ENCODE measurements at regions not wholly inside any gene's neighbourhood (a gene's known extent, or its start where the extent isn't known, plus 50 kb on each side); places are given as distances from the start of the nearest gene placed in this dataset.
"Not testable (repeated sequence)": the region's sequence is repeated elsewhere in the genome, so short reads cannot be mapped to it uniquely, and the experiment has no call there.

GRCh38 chr4:148643851-148644250 lies 201.6 kb upstream of the NR3C2 start:
- TF ChIP-seq CTCF (IDR thresholded peaks at IDR 0.05; ENCODE audit: insufficient read depth, low read length, poor library complexity, severe bottlenecking) = no peak
- no peak for DNase-seq (ENCODE audit: extremely low read depth, insufficient read length)
- H3K4me3 ChIP-seq (replicated peaks; ENCODE audit: low read depth, low read length) = no peak overlapping the region
- no peaks in the 10 kb centered on the region for H3K36me3 ChIP-seq (ENCODE audit: control insufficient read depth, insufficient read depth, low read length)
- no peaks in the 10 kb centered on the region for H3K27me3 ChIP-seq (replicated peaks; ENCODE audit: control insufficient read depth, insufficient read depth, low read length)

GRCh38 chr4:148642907-148643306 lies 200.7 kb upstream of the NR3C2 start:
- no peak for TF ChIP-seq CTCF (IDR thresholded peaks at IDR 0.05; ENCODE audit: insufficient read depth, low read length, poor library complexity, severe bottlenecking)
- Histone ChIP-seq H3K27me3 (replicated peaks; ENCODE audit: control insufficient read depth, insufficient read depth, low read length) (no peaks in the 10 kb centered on the region), H3K4me3 (replicated peaks; ENCODE audit: low read depth, low read length) (no peak overlapping the region), H3K36me3 (ENCODE audit: control insufficient read depth, insufficient read depth, low read length) (no peaks in the 10 kb centered on the region)
- no peak for DNase-seq (ENCODE audit: extremely low read depth, insufficient read length)

GRCh38 chr4:148638079-148638478 lies 195.9 kb upstream of the NR3C2 start:
- not testable (repeated sequence) for H3K27me3 ChIP-seq (replicated peaks; ENCODE audit: control insufficient read depth, insufficient read depth, low read length); H3K36me3 ChIP-seq (ENCODE audit: control insufficient read depth, insufficient read depth, low read length); DNase-seq (ENCODE audit: extremely low read depth, insufficient read length); H3K4me3 ChIP-seq (replicated peaks; ENCODE audit: low read depth, low read length)

GRCh38 chr4:148637453-148637852 lies 195.2 kb upstream of the NR3C2 start:
- H3K27me3 ChIP-seq (replicated peaks; ENCODE audit: control insufficient read depth, insufficient read depth, low read length); DNase-seq (ENCODE audit: extremely low read depth, insufficient read length); H3K4me3 ChIP-seq (replicated peaks; ENCODE audit: low read depth, low read length); H3K36me3 ChIP-seq (ENCODE audit: control insufficient read depth, insufficient read depth, low read length): not testable (repeated sequence)

GRCh38 chr4:148634476-148634875 lies 192.3 kb upstream of the NR3C2 start:
- H3K4me3 ChIP-seq (replicated peaks; ENCODE audit: low read depth, low read length) = no peak overlapping the region
- H3K27me3 ChIP-seq (replicated peaks; ENCODE audit: control insufficient read depth, insufficient read depth, low read length) = no peaks in the 10 kb centered on the region
- DNase-seq (ENCODE audit: extremely low read depth, insufficient read length) = no peak
- TF ChIP-seq CTCF (IDR thresholded peaks at IDR 0.05; ENCODE audit: insufficient read depth, low read length, poor library complexity, severe bottlenecking) = no peak
- H3K36me3 ChIP-seq (ENCODE audit: control insufficient read depth, insufficient read depth, low read length) = no peaks in the 10 kb centered on the region

- H3K27me3 ChIP-seq (replicated peaks; ENCODE audit: control insufficient read depth, insufficient read depth, low read length) = no peaks in the 10 kb centered on the region
- TF ChIP-seq CTCF (IDR thresholded peaks at IDR 0.05; ENCODE audit: insufficient read depth, low read length, poor library complexity, severe bottlenecking) = no peak
- DNase-seq (ENCODE audit: extremely low read depth, insufficient read length) = no peak
- no peak overlapping the region for H3K4me3 ChIP-seq (replicated peaks; ENCODE audit: low read depth, low read length)
- no peaks in the 10 kb centered on the region for H3K36me3 ChIP-seq (ENCODE audit: control insufficient read depth, insufficient read depth, low read length)
Observed at GRCh38 chr4:148633720-148634119, 191.5 kb upstream of the NR3C2 start.

GRCh38 chr4:148632476-148632875 lies 190.3 kb upstream of the NR3C2 start:
- no peak for DNase-seq (ENCODE audit: extremely low read depth, insufficient read length)
- Histone ChIP-seq H3K36me3 (ENCODE audit: control insufficient read depth, insufficient read depth, low read length) (no peaks in the 10 kb centered on the region), H3K27me3 (replicated peaks; ENCODE audit: control insufficient read depth, insufficient read depth, low read length) (no peaks in the 10 kb centered on the region), H3K4me3 (replicated peaks; ENCODE audit: low read depth, low read length) (no peak overlapping the region)
- no peak for TF ChIP-seq CTCF (IDR thresholded peaks at IDR 0.05; ENCODE audit: insufficient read depth, low read length, poor library complexity, severe bottlenecking)
